ENCODE measurements at regions not wholly inside any gene's neighbourhood (a gene's known extent, or its start where the extent isn't known, plus 50 kb on each side); places are given as distances from the start of the nearest gene placed in this dataset.

DNA sequence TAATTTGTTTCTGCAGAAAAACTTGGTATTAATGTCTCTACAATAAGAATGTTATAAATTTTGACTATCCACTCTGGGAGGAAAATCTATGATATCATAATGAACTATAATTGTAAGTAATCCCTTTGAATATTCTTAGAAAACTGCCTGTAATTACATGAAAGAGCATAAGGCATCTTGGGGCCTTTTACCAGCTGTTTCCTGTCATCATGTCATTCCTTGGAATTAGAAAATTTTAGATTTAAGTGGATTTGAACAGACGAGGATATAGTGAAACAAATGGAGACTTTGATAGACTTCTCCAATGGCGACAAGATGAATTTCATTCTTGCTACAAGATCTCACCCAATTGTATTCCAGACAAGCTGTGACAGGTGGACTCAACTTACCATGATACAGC, 423.4 kb upstream of the FLRT2 start:
- TF ChIP-seq, protein P1, sequence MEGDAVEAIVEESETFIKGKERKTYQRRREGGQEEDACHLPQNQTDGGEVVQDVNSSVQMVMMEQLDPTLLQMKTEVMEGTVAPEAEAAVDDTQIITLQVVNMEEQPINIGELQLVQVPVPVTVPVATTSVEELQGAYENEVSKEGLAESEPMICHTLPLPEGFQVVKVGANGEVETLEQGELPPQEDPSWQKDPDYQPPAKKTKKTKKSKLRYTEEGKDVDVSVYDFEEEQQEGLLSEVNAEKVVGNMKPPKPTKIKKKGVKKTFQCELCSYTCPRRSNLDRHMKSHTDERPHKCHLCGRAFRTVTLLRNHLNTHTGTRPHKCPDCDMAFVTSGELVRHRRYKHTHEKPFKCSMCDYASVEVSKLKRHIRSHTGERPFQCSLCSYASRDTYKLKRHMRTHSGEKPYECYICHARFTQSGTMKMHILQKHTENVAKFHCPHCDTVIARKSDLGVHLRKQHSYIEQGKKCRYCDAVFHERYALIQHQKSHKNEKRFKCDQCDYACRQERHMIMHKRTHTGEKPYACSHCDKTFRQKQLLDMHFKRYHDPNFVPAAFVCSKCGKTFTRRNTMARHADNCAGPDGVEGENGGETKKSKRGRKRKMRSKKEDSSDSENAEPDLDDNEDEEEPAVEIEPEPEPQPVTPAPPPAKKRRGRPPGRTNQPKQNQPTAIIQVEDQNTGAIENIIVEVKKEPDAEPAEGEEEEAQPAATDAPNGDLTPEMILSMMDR (IDR thresholded peaks at IDR 0.05; ENCODE audit: unreplicated experiment in 3 of 3) = no peak
- no peak overlapping the region for H3K27ac Mint-ChIP-seq
- H3K4me3 Mint-ChIP-seq = no peak overlapping the region
- H3K9me3 Mint-ChIP-seq = peaks cover 8% of the 10 kb centered on the region
- H3K27me3 Mint-ChIP-seq (ENCODE audit: low read depth) = no peaks in the 10 kb centered on the region
- H3K36me3 Mint-ChIP-seq (ENCODE audit: low read depth) = no peaks in the 10 kb centered on the region
- no peaks in the 10 kb centered on the region for H3K4me1 Mint-ChIP-seq

DNA sequence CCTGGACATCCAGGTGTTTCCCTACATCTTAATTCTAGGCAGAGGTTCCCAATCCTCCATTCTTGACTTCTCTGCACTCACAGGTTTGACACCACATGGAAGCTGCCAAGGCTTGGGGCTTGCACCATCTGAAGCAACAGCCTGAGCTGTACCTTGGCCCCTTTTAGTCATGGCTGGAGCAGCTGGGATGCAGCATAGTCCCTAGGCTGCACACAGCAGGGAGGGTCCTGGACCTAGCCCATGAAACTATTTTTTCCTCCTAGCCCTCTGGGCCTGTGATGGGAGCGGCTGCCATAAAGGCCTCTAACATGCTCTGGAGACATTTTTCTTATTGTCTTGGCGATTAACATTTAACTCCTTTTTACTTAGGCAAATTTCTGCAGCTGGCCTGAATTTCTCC, 417.2 kb upstream of the FLRT2 start:
- H3K9me3 Mint-ChIP-seq = peaks cover 34% of the 10 kb centered on the region
- H3K27me3 Mint-ChIP-seq (ENCODE audit: low read depth) = no peaks in the 10 kb centered on the region
- no peak overlapping the region for H3K27ac Mint-ChIP-seq

DNA sequence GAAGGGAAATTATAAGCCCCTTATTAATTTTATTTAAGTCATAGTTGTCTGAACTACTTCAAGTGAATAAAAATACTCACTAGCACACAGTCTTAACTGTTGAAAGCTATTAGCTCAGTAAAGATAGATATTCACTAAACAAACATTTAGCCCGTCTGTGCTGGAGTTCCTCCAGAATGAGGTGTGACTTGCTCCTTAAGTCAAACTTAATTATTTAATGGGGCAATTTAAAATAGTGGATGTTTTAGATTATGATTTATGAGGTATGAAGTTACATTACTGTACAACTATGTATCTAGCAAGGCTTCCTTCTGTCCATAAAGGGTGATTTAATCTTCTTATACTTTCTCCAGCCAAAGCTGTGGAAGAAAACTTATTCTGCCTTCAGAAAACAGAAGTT, 414.0 kb upstream of the FLRT2 start:
- TF ChIP-seq, protein P1 (IDR thresholded peaks at IDR 0.05; ENCODE audit: unreplicated experiment in 3 of 3) = no peak
- H3K36me3 Mint-ChIP-seq (ENCODE audit: low read depth) = peaks cover 4% of the 10 kb centered on the region

More for the DNA sequence above, 417.2 kb upstream of the FLRT2 start:
- Mint-ChIP-seq H3K4me3 (no peak overlapping the region), H3K4me1 (no peaks in the 10 kb centered on the region), H3K36me3 (ENCODE audit: low read depth) (peaks cover 4% of the 10 kb centered on the region)
- TF ChIP-seq, protein P1 (IDR thresholded peaks at IDR 0.05; ENCODE audit: unreplicated experiment in 3 of 3) = no peak

DNA sequence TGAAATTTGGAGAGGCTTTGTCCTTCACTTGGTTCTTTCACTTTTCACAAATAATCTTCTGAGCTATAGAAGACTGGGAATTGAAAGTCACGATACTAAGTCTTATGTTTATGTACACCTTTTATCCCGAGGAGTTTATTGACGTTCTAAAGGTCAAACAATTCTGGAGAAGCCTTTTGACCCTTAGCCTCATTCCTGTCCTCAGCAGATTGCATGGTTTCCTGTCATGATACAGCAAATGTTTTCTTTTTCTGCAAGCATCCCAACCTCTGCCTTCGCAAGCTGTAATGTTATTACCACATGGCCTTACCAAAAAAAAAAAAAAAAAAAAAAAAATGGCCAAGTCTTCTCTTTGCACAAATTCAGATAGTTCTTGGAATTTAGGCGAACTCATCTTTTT, 411.7 kb upstream of the FLRT2 start:
- TF ChIP-seq, protein P1 (IDR thresholded peaks at IDR 0.05; ENCODE audit: unreplicated experiment in 3 of 3) = no peak
- Mint-ChIP-seq H3K4me1 (no peaks in the 10 kb centered on the region), H3K27ac (no peak overlapping the region), H3K4me3 (no peak overlapping the region), H3K36me3 (ENCODE audit: low read depth) (peaks cover 1% of the 10 kb centered on the region), H3K9me3 (peaks cover 14% of the 10 kb centered on the region), H3K27me3 (ENCODE audit: low read depth) (no peaks in the 10 kb centered on the region)

More for the DNA sequence above, 414.0 kb upstream of the FLRT2 start:
- H3K4me3 Mint-ChIP-seq = no peak overlapping the region
- peaks cover 29% of the 10 kb centered on the region for H3K9me3 Mint-ChIP-seq
- H3K27me3 Mint-ChIP-seq (ENCODE audit: low read depth) = no peaks in the 10 kb centered on the region
- H3K4me1 Mint-ChIP-seq = no peaks in the 10 kb centered on the region
- H3K27ac Mint-ChIP-seq = no peak overlapping the region

DNA sequence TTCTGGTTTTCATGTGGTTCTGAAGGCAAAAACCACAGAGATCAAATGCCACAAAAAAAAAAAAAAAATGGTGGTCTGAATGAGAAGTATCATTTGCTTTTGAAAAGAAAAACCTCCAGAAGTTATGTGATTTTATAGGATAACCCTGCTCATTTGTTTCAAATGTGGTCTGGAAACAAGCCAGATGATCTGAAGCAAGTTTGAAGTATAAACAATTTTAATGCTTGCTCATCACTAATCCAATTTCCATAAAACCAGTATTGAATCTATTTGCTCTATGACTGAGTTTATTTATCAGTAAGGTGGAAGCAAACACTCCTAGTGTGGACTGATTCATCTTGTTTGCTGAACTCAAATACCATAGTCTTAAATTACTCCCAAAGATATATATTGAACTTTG, 407.3 kb upstream of the FLRT2 start:
- Mint-ChIP-seq H3K4me1 (no peaks in the 10 kb centered on the region), H3K36me3 (ENCODE audit: low read depth) (no peaks in the 10 kb centered on the region), H3K27ac (no peak overlapping the region), H3K4me3 (no peak overlapping the region), H3K9me3 (peaks cover 2% of the 10 kb centered on the region), H3K27me3 (ENCODE audit: low read depth) (no peaks in the 10 kb centered on the region)
- TF ChIP-seq, protein P1 (IDR thresholded peaks at IDR 0.05; ENCODE audit: unreplicated experiment in 3 of 3) = no peak

DNA sequence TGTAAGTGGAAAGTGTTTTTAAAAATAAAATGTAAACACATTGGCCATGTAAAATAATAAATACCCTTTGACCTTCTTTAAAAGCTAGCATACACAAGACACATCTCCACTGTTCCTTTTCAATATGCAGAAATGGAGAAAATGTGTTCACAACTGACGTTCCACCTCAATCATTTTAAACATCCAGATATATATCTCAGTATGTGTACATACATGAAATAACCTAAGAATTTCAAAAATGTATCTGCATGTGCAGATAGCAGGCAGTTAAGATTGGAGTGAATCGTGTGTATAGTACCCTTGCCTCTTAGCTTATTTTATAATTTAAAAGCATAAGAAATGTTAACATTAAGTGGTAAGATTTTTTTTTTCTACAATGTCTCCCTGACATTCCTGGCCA, 406.2 kb upstream of the FLRT2 start:
- Mint-ChIP-seq H3K27ac (no peak overlapping the region), H3K36me3 (ENCODE audit: low read depth) (no peaks in the 10 kb centered on the region)

More for the DNA sequence above, 406.2 kb upstream of the FLRT2 start:
- no peak overlapping the region for H3K4me3 Mint-ChIP-seq
- H3K9me3 Mint-ChIP-seq = peaks cover 2% of the 10 kb centered on the region
- no peaks in the 10 kb centered on the region for H3K27me3 Mint-ChIP-seq (ENCODE audit: low read depth)
- no peaks in the 10 kb centered on the region for H3K4me1 Mint-ChIP-seq
- TF ChIP-seq, protein P1 (IDR thresholded peaks at IDR 0.05; ENCODE audit: unreplicated experiment in 3 of 3) = no peak
